ENCODE measurements at regions not wholly inside any gene's neighbourhood (a gene's known extent, or its start where the extent isn't known, plus 50 kb on each side); places are given as distances from the start of the nearest gene placed in this dataset.

- DNase-seq = no peak
Observed at GRCh38 chr5:111954516-111955395, 197.8 kb upstream of the NREP start.

DNA sequence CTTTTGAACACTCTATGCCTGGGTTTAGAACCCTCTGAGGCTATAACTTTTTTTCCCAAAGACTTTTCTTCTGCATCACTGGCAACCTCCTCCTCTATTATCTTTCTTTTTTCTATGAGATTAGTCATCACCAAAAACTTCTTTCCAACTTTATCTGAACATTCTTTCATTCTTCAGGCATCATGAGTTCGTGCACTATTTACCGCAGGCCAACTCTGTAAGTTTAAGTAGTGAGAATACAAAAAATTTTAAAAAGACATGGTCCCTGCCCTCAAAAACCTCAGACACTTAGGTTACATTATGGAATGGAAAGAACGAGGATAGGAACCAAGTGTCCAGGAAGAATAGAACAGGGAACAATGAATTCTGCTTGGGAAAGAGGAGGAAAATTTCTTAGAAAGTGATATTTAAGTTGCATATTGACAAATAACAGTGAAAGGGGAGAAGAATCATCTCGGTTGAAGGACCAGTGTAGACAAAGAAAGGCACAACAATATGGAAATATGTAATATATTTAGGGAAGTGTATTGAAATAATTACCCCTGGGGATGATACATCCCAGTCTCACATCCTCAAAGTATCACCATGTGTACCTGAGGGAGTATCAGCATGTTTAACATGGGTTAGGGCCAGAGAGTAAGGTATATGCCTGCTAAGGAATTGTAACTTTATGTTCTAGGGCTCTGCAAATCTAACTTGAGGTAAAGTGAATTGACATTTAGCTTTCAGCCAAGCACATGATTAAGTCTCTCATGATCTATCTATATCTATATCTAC, 196.5 kb upstream of the NREP start:
- no peaks in the 10 kb centered on the region for H3K36me3 ChIP-seq
- H3K4me1 ChIP-seq = no peaks in the 10 kb centered on the region
- TF ChIP-seq POLR2A (IDR thresholded peaks at IDR 0.05) = no peak
- no peak for DNase-seq
- no peak overlapping the region for H3K27ac ChIP-seq
- 72 to 76% methylated on average over 4 of the region's 4 CpGs for WGBS, 2 donors
- no peak overlapping the region for H3K4me3 ChIP-seq
- intact Hi-C loops (cut with DNase I) = no loop called here
- H3K27me3 ChIP-seq = no peaks in the 10 kb centered on the region
- H3K9me3 ChIP-seq = no peaks in the 10 kb centered on the region

More at GRCh38 chr5:111954516-111955395, 197.8 kb upstream of the NREP start:
- Histone ChIP-seq H3K9me3 (no peaks in the 10 kb centered on the region), H3K4me3 (no peak overlapping the region), H3K27me3 (no peaks in the 10 kb centered on the region), H3K27ac (no peak overlapping the region), H3K4me1 (no peaks in the 10 kb centered on the region), H3K36me3 (no peaks in the 10 kb centered on the region)
- WGBS, 2 donors = 59 to 67% methylated on average over 3 of the region's 3 CpGs
- no peak for TF ChIP-seq POLR2A (IDR thresholded peaks at IDR 0.05)
- TF ChIP-seq, protein P1, sequence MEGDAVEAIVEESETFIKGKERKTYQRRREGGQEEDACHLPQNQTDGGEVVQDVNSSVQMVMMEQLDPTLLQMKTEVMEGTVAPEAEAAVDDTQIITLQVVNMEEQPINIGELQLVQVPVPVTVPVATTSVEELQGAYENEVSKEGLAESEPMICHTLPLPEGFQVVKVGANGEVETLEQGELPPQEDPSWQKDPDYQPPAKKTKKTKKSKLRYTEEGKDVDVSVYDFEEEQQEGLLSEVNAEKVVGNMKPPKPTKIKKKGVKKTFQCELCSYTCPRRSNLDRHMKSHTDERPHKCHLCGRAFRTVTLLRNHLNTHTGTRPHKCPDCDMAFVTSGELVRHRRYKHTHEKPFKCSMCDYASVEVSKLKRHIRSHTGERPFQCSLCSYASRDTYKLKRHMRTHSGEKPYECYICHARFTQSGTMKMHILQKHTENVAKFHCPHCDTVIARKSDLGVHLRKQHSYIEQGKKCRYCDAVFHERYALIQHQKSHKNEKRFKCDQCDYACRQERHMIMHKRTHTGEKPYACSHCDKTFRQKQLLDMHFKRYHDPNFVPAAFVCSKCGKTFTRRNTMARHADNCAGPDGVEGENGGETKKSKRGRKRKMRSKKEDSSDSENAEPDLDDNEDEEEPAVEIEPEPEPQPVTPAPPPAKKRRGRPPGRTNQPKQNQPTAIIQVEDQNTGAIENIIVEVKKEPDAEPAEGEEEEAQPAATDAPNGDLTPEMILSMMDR (IDR thresholded peaks at IDR 0.05) = no peak
- intact Hi-C loops (cut with DNase I) = no loop called here

DNA sequence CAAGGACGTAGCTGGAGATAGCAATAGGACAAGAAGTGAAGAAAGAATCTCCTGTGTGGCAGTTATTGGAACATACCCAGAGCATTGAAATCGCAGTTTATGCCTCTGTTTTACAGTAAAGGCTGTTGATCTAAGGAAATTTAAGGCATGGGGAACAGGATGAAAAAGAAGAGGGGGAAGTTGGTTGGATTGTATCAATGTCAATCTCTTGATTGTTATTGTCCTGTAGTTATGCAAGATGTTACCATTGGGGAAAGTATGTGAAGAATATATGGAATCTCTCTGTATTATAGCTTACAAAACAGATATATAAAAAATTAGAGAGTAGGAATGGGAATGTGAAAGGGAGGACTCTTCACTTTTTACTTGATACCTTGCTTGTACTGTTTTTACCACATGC, 195.6 kb upstream of the NREP start:
- H3K27me3 ChIP-seq = no peaks in the 10 kb centered on the region
- intact Hi-C loops (cut with DNase I) = no loop called here
- no peak for TF ChIP-seq POLR2A (IDR thresholded peaks at IDR 0.05)
- TF ChIP-seq, protein P1 (IDR thresholded peaks at IDR 0.05) = no peak
- no peak for DNase-seq
- no peak overlapping the region for H3K4me3 ChIP-seq
- H3K4me1 ChIP-seq = no peaks in the 10 kb centered on the region
- H3K9me3 ChIP-seq = no peaks in the 10 kb centered on the region
- WGBS, 2 donors = 63 to 64% methylated on average over 2 of the region's 2 CpGs
- H3K36me3 ChIP-seq = no peaks in the 10 kb centered on the region
- no peak overlapping the region for H3K27ac ChIP-seq

- 50 to 60% methylated on average over 1 of the region's 1 CpG for WGBS, 2 donors
Observed at GRCh38 chr5:111950660-111951059, 193.7 kb upstream of the NREP start.

GRCh38 chr5:111948092-111948841, 191.3 kb upstream of the NREP start:
- Histone ChIP-seq H3K4me1 (no peaks in the 10 kb centered on the region), H3K4me3 (no peak overlapping the region), H3K27ac (no peak overlapping the region), H3K27me3 (no peaks in the 10 kb centered on the region), H3K9me3 (no peaks in the 10 kb centered on the region), H3K36me3 (no peaks in the 10 kb centered on the region)
- TF ChIP-seq POLR2A (IDR thresholded peaks at IDR 0.05) = no peak
- TF ChIP-seq, protein P1 (IDR thresholded peaks at IDR 0.05) = no peak
- intact Hi-C loops (cut with DNase I) = no loop called here
- WGBS, 2 donors = 52% methylated on average over 4 of the region's 4 CpGs
- no peak for DNase-seq

More at GRCh38 chr5:111950660-111951059, 193.7 kb upstream of the NREP start:
- Histone ChIP-seq H3K9me3 (no peaks in the 10 kb centered on the region), H3K4me1 (no peaks in the 10 kb centered on the region), H3K27me3 (no peaks in the 10 kb centered on the region), H3K36me3 (no peaks in the 10 kb centered on the region), H3K27ac (no peak overlapping the region), H3K4me3 (no peak overlapping the region)
- DNase-seq = no peak
- intact Hi-C loops (cut with DNase I) = no loop called here
- TF ChIP-seq, protein P1 (IDR thresholded peaks at IDR 0.05) = no peak

Data from esophagus squamous epithelium (tissue), 5 donors.